ENCODE measurements at regions not wholly inside any gene's neighbourhood (a gene's known extent, or its start where the extent isn't known, plus 50 kb on each side); places are given as distances from the start of the nearest gene placed in this dataset.

GRCh38 chr5:1966461-1966860, 83.7 kb upstream of the IRX4 start:
- Histone ChIP-seq H3K79me2 (ENCODE audit: control insufficient read depth in 1 of 2, insufficient read depth in 2 of 2, low read length in 2 of 2) (no peaks in the 10 kb centered on the region), H3K79me1 (ENCODE audit: low read depth, low read length) (no peaks in the 10 kb centered on the region), H3K9ac (replicated peaks in 1 of 4; ENCODE audit: extremely low read depth in 1 of 4, low read depth in 3 of 4, low read length in 3 of 4) (no peak overlapping the region), H2BK15ac (ENCODE audit: low read length) (no peak overlapping the region), H2BK5ac (ENCODE audit: low read depth, low read length) (no peak overlapping the region), H4K5ac (ENCODE audit: insufficient read length, low read depth, low read length) (no peak overlapping the region), H2BK20ac (ENCODE audit: low read length) (peak overlapping the region; percentile 72; the same call in 1 of the 2 replicates), H3K56ac (replicated peaks; ENCODE audit: insufficient read length, low read depth, low read length) (no peak overlapping the region), H2AK5ac (ENCODE audit: low read depth, low read length) (no peak overlapping the region), H3K18ac (ENCODE audit: extremely low read depth, low read length) (no peak overlapping the region), H3K27me3 (replicated peaks in 1 of 4; ENCODE audit: control insufficient read depth in 3 of 4, extremely low read depth in 1 of 4, insufficient read depth in 3 of 4, low read length in 3 of 4) (no peaks in the 10 kb centered on the region), H2BK120ac (replicated peaks; ENCODE audit: low read depth, low read length) (no peak overlapping the region), H3K4me2 (ENCODE audit: insufficient read depth in 1 of 2, low read depth in 2 of 2, low read length in 2 of 2) (no peak overlapping the region), H3K4ac (replicated peaks; ENCODE audit: insufficient read length, low read depth, low read length) (no peak overlapping the region), H3K23ac (ENCODE audit: insufficient read length) (no peak overlapping the region), H3K4me3 (ENCODE audit: extremely low read depth in 1 of 4, insufficient read depth in 2 of 4, low read depth in 3 of 4, low read length in 4 of 4) (no peak overlapping the region), H3K36me3 (ENCODE audit: control insufficient read depth in 2 of 4, insufficient read depth in 4 of 4, low read length in 3 of 4) (no peaks in the 10 kb centered on the region), H3K4me1 (replicated peaks in 1 of 4; ENCODE audit: control insufficient read depth in 3 of 4, insufficient read depth in 4 of 4, low read length in 3 of 4) (peaks cover 0 to 9% (median 5%) of the 10 kb centered on the region in 4 experiments; a peak in 5 of 7 replicates), H4K20me1 (replicated peaks in 1 of 2; ENCODE audit: control insufficient read depth in 1 of 2, insufficient read depth in 2 of 2, low read length in 2 of 2) (no peaks in the 10 kb centered on the region), H4K8ac (ENCODE audit: extremely low read depth, insufficient read depth, low read length) (no peak overlapping the region), H2AFZ (ENCODE audit: low read length) (no peak overlapping the region), H3K27ac (ENCODE audit: low read depth, low read length) (no peak overlapping the region), H4K91ac (replicated peaks; ENCODE audit: insufficient read length, low read length) (no peak overlapping the region), H3K14ac (ENCODE audit: insufficient read length) (no peak overlapping the region), H3K9me3 (ENCODE audit: insufficient read depth in 2 of 2, low read depth in 1 of 2, low read length in 1 of 2) (no peaks in the 10 kb centered on the region; a peak in 1 of 4 replicates), H2BK12ac (ENCODE audit: low read depth, low read length) (no peak overlapping the region), H3K23me2 (ENCODE audit: low read depth, low read length) (no peaks in the 10 kb centered on the region)
- DNase-seq (ENCODE audit: low read depth in 1 of 2, low spot score in 2 of 2) (no peak), FAIRE-seq (no peak)
- WGBS, 2 experiments (ENCODE audit: extremely low coverage in 1 of 2, insufficient coverage in 1 of 2, insufficient read length in 1 of 2, insufficient replicate concordance in 2 of 2, low coverage in 1 of 2, low lambda C conversion rate in 2 of 2, missing lambda C conversion rate in 1 of 2), result 77% methylated on average over 9 of the region's 9 CpGs; no CpG with 5 or more reads in 1 of the 2 experiments
- ChIA-PET CTCF (ENCODE audit: partially characterized antibody) (interaction anchor here (0.6 to 1.0 kb wide), 3 partner anchors 14 to 430 kb away, joined by 3 to 5 read pairs (median 3); no protein-coding TSS in a partner anchor), POLR2A (ENCODE audit: partially characterized antibody) (no interaction called here)
- no peak for TF ChIP-seq FOSL1 (IDR thresholded peaks at IDR 0.05; ENCODE audit: insufficient read depth, low read depth, low read length)
- TF ChIP-seq RXRA (IDR thresholded peaks at IDR 0.05; ENCODE audit: insufficient read depth, low read depth, low read length), result no peak
- no peak for TF ChIP-seq KDM1A (IDR thresholded peaks at IDR 0.05; ENCODE audit: borderline replicate concordance, low read length)
- TF ChIP-seq SIN3A (conservative IDR thresholded peaks at IDR 0.05 in 1 of 2, IDR thresholded peaks at IDR 0.05 in 1 of 2; ENCODE audit: low read depth in 1 of 2, low read length in 2 of 2), result no peak
- TF ChIP-seq EP300 (IDR thresholded peaks at IDR 0.05; ENCODE audit: borderline replicate concordance in 1 of 2, low read depth in 2 of 2, low read length in 2 of 2), result no peak
- TF ChIP-seq TEAD4 (IDR thresholded peaks at IDR 0.05; ENCODE audit: low read depth, low read length), result no peak
- no peak for TF ChIP-seq PHF8 (conservative IDR thresholded peaks at IDR 0.05; ENCODE audit: low read depth, low read length)
- TF ChIP-seq CHD2 (IDR thresholded peaks at IDR 0.05; ENCODE audit: low read length), result no peak
- TF ChIP-seq POLR2AphosphoS5 (IDR thresholded peaks at IDR 0.05; ENCODE audit: low read depth, low read length), result no peak
- TF ChIP-seq NANOG (IDR thresholded peaks at IDR 0.05; ENCODE audit: insufficient read depth, low read depth, low read length, poor library complexity, severe bottlenecking), result no peak
- TF ChIP-seq RNF2 (IDR thresholded peaks at IDR 0.05; ENCODE audit: borderline replicate concordance, low read depth, low read length, missing control alignments, poor library complexity, severe bottlenecking), result no peak
- TF ChIP-seq MAFK (IDR thresholded peaks at IDR 0.05; ENCODE audit: low read depth, low read length), result no peak
- TF ChIP-seq POU5F1 (IDR thresholded peaks at IDR 0.05; ENCODE audit: low read depth, low read length), result no peak

Data from H1 (cell line).